VCaP (cell line): ENCODE measurements at regions not wholly inside any gene's neighbourhood (a gene's known extent, or its start where the extent isn't known, plus 50 kb on each side); places are given as distances from the start of the nearest gene placed in this dataset.

Experiments
- H3K27ac ChIP-seq: fragments of 450-650 bp; 2 replicates; pipeline ENCODE4 v1.5.1; 2017
- TF ChIP-seq, protein P1 (sequence below): fragments of 450-650 bp; conservative IDR thresholded peaks from 2 replicates; pipeline ENCODE4 v1.5.1; 2017; ENCODE audit warnings: mild to moderate bottlenecking, moderate library complexity

DNA sequence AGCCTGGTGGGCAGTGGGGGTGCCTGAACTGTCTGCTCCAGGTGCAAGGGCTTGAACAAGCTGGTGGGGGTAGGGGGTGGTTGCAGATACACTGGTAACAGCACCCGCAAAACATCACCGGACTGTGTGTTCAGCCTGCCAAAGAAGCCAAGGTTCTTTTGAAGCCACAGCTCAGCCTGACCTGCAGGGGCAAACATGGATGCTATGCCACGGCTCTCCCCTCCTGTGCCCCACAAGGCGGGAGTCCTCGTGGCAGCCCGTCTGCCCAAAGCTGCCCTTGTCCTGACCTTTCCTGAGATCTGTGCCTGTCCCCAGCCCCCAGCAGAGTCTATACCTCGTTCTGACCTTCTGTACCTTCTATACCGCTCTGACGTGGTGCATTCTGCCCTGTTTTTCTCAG, 285.7 kb downstream of the GLRX3 start:
- TF ChIP-seq, protein P1, sequence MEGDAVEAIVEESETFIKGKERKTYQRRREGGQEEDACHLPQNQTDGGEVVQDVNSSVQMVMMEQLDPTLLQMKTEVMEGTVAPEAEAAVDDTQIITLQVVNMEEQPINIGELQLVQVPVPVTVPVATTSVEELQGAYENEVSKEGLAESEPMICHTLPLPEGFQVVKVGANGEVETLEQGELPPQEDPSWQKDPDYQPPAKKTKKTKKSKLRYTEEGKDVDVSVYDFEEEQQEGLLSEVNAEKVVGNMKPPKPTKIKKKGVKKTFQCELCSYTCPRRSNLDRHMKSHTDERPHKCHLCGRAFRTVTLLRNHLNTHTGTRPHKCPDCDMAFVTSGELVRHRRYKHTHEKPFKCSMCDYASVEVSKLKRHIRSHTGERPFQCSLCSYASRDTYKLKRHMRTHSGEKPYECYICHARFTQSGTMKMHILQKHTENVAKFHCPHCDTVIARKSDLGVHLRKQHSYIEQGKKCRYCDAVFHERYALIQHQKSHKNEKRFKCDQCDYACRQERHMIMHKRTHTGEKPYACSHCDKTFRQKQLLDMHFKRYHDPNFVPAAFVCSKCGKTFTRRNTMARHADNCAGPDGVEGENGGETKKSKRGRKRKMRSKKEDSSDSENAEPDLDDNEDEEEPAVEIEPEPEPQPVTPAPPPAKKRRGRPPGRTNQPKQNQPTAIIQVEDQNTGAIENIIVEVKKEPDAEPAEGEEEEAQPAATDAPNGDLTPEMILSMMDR = no peak
- no peak overlapping the region for H3K27ac ChIP-seq

DNA sequence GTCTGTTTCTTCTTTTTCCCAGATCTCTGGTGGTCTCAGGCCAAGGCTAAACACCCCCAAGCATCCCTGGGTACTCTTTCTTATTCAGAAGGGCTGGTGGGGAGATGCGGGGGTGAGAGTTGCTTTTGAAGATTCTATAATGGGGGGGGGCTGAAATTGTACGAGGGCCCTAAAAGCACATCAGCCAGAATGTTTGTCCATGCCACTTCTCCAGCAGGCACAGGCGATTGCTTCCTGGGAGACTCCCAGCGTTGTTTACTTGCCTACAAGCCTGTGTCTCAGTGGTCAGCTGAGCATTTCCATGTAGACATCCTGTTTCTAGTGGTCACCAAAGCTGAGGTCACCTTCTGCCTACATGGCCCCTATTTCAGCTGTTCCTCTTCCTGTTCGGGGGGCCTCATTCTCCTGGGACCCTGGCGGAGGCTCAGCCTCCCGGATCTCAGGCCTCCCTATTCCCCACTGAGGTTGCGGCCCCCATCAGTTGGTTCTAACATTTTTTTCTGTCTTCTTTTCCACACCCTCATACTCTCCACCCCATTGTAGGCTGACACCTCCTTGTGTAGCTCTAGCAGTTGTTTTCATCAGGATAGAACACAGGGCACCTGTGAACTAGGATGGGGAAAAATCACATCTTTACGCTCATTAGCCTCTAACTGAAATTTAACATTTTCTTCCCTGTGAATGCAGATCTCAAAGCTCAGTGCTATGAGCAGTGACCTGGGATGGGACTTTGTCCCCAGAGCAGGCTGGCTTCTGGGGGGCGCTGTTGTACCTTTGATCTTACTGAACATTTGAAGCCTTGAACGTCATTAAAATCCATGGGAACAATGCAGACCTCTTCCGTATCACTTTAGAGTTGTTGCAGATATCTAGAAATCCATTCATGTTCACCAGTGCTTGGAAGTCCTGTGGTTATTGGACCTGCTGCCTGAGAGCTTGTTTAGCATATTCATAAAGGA, 286.5 kb downstream of the GLRX3 start:
- no peak overlapping the region for H3K27ac ChIP-seq
- TF ChIP-seq, protein P1 = no peak

DNA sequence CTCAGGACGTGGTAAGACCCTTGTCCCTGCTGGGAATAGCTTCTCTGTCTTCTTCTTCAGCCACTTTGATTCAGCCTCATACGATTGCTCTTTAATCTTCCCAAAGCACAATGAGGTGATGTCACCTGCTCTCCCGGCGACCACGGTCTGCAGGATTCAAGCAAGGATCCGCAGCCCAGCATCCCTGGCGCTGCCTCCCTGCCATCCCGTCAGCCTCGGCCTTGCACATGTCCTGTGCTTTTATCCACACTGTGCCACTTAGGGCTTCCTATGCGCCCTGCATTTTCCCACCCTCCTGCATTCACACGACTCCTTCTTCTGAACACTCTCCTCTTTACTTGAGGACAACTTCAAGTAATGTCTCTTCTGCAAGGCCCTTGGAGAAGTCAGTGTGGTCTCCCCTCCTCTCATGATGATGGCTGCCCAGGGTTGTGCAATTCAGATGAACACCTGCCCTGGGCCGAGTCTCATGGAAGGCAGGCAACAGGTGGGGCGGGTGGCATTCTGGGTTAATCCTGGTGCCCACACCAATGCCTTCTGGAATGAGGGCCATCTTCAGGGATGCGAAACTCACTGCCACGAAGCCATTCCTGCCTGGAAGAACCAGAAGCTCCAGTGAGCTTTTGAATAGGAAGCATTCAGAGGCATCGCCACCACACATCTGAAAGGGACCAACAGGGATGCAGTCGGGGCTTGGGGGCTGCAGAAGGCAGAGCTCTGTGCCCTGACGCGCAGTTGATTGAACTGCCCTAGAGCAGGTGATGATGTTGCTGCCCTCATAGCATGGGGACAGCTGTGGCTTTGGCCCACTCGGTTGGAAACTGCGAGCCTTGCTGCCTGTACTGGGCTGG, 287.5 kb downstream of the GLRX3 start:
- no peak overlapping the region for H3K27ac ChIP-seq
- TF ChIP-seq, protein P1 = no peak

DNA sequence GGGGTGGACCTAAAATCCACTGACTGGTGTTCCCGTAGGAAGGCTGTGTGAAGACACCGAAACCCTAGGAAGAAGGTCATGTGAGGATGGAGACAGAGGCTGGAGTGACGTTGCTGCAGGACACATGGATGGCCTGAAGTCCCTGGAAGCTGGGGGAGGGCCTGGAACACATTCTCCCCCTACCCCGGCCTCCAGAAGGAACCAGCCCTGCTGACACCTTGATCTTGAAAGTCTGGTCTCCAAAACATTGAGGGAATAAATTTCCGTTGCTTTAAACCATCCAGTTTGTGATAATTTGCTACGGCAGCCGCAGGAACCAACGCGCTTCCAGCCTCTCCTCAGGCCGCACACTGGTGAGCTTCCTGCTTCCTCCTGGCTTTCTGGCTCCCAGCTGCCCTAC, 288.2 kb downstream of the GLRX3 start:
- H3K27ac ChIP-seq = no peak overlapping the region

DNA sequence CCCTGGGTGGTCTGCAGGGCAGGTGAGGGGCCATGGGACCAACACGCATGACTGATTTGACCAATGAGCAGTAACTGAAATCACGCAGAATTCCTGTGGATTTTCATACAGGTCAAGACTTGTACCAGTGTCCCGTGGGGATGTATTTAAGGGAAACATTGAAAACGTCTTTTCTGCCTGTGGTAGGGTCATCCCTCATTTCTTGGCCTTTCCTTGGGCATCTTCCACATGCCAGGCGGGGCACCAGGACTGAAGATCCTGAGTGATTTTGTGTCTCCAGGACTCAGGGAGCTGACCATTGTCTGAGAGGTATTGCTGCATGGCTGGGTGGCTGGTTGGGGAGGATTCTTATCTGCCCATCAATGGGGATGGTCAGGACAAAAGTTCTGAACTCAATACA, 289.0 kb downstream of the GLRX3 start:
- TF ChIP-seq, protein P1 = no peak
- H3K27ac ChIP-seq = no peak overlapping the region

More for the DNA sequence above, 288.2 kb downstream of the GLRX3 start:
- TF ChIP-seq, protein P1 = no peak

DNA sequence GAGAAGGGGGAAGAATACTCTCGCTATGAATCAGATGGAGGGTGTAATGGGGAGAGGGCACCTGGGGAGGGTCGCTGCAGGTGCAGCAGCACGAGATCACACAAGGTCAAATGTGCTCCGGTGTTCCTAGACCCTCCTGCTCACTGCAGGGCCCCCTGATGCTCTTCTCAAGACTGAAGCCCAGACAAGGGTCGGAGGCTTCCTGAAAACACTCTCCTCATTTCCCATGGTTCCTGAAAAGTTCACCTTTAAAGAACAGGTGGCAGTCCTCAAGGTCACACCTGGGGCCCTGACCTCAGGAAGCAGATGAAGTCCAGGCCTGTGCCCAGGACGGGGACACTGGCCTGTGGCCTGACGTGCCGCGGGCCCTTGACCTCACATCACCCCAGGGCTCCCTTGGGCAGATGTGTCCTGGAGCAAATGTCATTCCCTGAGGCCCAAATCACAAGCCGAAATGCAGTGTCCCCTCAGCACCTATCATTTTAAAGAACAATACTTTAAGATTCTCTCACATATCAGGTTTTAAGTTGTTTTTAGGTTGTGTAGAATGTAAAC, 289.8 kb downstream of the GLRX3 start:
- no peak overlapping the region for H3K27ac ChIP-seq
- TF ChIP-seq, protein P1 = no peak

DNA sequence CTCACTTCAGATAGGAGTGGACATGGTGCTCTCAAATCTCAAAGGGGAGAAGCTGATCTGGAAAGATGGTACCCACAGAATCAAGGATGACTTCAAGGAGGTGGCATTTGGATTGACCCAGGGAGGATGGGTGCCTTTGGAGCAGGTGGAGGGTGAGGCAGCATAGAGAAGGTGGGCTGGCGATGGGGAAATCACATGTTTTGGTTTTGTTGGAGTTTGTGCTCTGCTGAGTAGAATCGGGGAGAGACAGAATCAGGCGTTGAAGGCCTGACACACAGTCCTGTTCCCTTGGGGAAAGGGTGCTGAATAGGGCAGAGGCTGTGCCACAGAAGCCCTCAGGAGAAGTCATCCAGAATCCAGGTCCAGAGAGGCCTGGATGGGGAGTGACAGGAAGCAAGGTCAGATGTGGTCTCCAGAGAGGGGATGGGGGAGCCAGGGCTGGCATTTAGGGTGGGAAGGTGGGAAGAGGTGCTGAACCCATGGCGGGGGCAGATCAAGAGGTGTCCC, 291.1 kb downstream of the GLRX3 start:
- no peak overlapping the region for H3K27ac ChIP-seq
- TF ChIP-seq, protein P1 = no peak
